Esophagus muscularis mucosa (tissue), 3 donors: ENCODE measurements at regions not wholly inside any gene's neighbourhood (a gene's known extent, or its start where the extent isn't known, plus 50 kb on each side); places are given as distances from the start of the nearest gene placed in this dataset.

Experiments used
- CTCF ChIP-seq, 3 experiments: fragments of 200-600 bp in 2 of 3; fragments of 450-650 bp in 1 of 3; sonication (generic) in 2 of 3; IDR thresholded peaks; one replicate each; pipeline ENCODE4 v1.5.1; 2017 to 2019; ENCODE audit warnings: antibody characterized with exemption in 3 of 3, mild to moderate bottlenecking in 2 of 3, moderate library complexity in 1 of 3
- POLR2A ChIP-seq: fragments of 450-650 bp; IDR thresholded peaks from one replicate; pipeline ENCODE4 v1.6.1; 2017; ENCODE audit warnings: antibody characterized with exemption, moderate library complexity, mild to moderate bottlenecking, low read depth
- POLR2AphosphoS5 ChIP-seq, 2 donors: sonication (generic); formaldehyde crosslinking; IDR thresholded peaks; one replicate each; pipeline ENCODE4 v1.6.1; 2017; ENCODE audit warnings: antibody characterized with exemption in 2 of 2

- TF ChIP-seq CTCF (IDR thresholded peaks at IDR 0.05) = no peak
- TF ChIP-seq POLR2AphosphoS5 (IDR thresholded peaks at IDR 0.05) = no peak
- no peak for TF ChIP-seq POLR2A
Observed at GRCh38 chr18:46392576-46392975, 264.4 kb downstream of the LOXHD1 start.
